GM12875 (cell line): ENCODE measurements at regions not wholly inside any gene's neighbourhood (a gene's known extent, or its start where the extent isn't known, plus 50 kb on each side); places are given as distances from the start of the nearest gene placed in this dataset.

Source experiments
- H3K4me3 ChIP-seq: one replicate; pipeline ENCODE4 v1.5.1; 2011; ENCODE audit warnings: low read depth, low read length, control low read depth
- TF ChIP-seq, protein P1 (sequence below): IDR thresholded peaks from 2 replicates; pipeline ENCODE4 v1.5.1; 2011; ENCODE audit warnings: low read depth, mild to moderate bottlenecking, control low read depth, inconsistent platforms, low read length, moderate library complexity, borderline replicate concordance; ENCODE audit not compliant: insufficient read depth

DNA sequence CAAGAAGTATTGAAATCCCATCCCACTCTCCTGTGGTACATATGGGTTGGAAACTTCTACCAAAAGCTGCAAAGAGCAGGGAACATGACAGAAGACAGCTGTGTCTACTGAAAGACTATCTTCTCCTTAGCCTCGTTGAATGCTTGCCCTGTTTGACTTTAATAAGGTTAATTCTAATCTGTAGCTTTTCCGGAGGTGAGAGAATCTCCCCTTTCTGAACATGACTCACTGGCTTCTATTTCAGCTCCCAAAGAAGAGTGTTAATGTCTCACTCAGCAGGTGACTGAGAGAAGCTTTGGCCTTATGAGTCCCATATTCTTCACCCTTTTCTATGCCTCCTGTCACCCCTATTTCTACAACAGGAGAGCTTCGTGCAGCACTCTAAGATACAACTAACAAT, 88.3 kb downstream of the HHIPL2 start:
- no peak overlapping the region for H3K4me3 ChIP-seq
- TF ChIP-seq, protein P1, sequence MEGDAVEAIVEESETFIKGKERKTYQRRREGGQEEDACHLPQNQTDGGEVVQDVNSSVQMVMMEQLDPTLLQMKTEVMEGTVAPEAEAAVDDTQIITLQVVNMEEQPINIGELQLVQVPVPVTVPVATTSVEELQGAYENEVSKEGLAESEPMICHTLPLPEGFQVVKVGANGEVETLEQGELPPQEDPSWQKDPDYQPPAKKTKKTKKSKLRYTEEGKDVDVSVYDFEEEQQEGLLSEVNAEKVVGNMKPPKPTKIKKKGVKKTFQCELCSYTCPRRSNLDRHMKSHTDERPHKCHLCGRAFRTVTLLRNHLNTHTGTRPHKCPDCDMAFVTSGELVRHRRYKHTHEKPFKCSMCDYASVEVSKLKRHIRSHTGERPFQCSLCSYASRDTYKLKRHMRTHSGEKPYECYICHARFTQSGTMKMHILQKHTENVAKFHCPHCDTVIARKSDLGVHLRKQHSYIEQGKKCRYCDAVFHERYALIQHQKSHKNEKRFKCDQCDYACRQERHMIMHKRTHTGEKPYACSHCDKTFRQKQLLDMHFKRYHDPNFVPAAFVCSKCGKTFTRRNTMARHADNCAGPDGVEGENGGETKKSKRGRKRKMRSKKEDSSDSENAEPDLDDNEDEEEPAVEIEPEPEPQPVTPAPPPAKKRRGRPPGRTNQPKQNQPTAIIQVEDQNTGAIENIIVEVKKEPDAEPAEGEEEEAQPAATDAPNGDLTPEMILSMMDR = no peak

DNA sequence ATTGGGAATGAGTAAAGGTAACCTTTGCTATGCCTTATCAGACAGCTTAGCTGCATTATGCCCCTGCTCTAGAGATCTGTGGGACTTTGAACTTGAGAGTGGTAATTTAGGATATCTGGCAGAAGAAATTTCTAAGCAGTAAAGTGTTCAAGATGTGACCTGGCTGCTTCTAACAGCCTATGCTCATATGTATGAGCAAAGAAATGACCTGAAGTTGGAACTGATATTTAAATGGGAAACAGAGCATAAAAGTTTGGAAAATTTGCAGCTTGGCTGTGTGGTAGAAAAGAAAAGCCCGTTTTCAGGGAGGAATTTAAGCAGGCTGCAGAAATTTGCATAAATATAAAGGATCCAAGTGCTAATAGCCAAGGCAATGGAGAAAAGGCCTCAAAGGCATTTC, 90.4 kb downstream of the HHIPL2 start:
- no peak overlapping the region for H3K4me3 ChIP-seq
- TF ChIP-seq, protein P1 = no peak

DNA sequence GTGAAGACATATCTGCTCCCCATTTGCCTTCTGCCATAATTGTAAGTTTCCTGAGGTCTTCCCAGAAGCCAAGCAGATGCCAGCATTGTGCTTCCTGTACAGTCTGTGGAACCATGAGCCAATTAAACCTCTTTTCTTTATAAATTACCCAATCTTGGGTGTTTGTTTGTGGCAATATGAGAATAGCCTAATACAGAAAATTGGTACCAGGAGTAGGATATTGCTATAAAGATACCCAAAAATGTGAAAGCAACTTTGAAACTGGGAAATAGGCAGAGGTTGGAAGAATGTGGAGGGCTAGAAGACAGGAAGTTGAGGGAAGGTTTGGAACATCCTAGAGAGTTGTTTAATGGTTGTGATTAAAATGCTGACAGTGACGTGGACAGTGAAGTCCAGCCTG, 90.8 kb downstream of the HHIPL2 start:
- TF ChIP-seq, protein P1 = no peak

DNA sequence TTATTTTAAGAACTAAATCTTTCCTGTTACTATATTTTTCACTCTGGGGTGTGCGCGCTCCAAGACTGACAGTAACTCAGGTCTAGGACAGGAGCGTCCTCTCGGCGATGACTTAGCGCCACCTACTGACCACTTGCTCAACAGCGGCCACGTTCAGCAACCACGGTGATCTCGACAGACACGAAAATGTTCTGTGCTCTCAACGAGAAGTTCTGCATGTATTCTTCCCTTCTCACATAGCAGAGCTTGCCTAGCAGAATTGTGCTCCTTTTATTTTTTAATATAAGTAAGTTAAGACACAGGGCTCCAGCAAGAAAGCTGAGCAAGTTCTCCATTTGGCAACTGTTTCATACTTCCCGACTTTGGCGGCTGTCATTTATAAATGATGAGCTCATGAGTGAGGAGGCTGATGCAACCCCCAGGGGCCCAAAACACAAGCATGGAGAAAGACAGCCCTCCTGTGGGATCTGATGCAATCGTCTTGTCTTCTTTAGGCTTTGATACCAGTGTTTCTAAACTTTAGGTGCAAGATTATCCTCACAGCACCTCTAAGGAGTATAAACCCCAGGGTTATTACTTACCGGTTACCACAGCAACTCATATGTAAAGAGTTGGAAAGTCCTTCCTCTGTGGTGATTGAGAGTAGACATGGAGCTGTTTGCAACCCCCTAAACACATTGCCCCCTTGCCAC, 92.6 kb downstream of the HHIPL2 start:
- TF ChIP-seq, protein P1 = peak; percentile 92
- no peak overlapping the region for H3K4me3 ChIP-seq

More for the DNA sequence above, 90.8 kb downstream of the HHIPL2 start:
- H3K4me3 ChIP-seq = no peak overlapping the region

DNA sequence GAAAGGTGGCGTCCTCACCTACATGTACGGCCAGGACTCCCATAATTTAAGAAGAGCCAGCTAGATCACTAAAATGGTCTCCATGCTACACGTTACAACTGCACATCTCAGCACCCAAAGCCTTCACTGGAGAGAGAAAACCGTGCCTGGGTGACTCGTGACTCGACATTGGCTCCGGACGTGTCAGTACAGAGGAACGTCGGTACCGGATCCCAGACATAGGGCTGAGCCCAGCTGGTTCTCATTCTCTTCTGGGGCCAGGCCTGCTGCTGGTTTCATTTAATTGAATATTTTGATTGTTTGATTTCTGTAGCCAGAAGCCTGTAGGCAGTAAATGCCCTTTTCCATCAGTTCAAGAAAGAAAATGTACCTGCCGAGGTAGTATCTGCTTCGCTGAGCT, 93.1 kb downstream of the HHIPL2 start:
- TF ChIP-seq, protein P1 = no peak
- no peak overlapping the region for H3K4me3 ChIP-seq

DNA sequence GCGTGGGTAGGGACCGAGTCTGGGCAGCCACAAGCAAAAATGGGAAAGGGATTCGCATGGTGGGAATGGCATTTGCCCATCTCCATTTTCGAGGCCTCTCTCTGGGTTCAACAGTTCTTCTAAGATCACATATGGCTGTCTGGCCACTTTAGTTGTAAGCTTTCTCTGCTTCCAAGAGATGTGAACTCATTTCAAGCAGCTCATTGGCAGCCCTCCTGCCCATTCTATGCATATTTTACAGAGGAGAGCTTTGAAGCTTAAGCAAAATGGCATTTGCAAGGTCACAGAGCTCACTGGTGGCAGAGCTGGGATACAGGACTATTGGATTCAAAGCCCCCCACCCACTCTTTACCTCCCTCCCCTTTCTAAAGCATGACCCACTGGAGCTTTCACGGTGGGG, 93.7 kb downstream of the HHIPL2 start:
- TF ChIP-seq, protein P1 = no peak
- H3K4me3 ChIP-seq = no peak overlapping the region

DNA sequence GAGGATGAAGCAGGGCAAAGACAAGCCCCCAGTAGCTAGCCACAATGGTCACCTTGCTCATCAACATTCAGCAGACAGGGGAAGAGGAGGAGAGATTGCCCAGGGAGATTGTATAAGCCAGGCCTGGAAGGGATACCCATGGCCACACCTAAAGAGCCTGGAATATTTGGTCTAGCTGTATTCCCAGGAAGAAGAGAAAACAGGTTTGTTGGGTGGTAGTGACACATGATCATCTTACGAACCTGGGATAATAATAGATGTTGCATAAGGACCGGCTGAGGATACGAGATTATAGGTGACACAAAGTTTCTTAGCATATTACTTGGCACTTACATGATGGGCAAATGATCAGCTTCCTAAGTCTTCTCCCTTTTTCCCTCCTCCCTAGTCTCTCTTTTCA, 95.9 kb downstream of the HHIPL2 start:
- TF ChIP-seq, protein P1 = no peak
- no peak overlapping the region for H3K4me3 ChIP-seq
